ENCODE measurements at regions not wholly inside any gene's neighbourhood (a gene's known extent, or its start where the extent isn't known, plus 50 kb on each side); places are given as distances from the start of the nearest gene placed in this dataset.
"Not testable (repeated sequence)": the region's sequence is repeated elsewhere in the genome, so short reads cannot be mapped to it uniquely, and the experiment has no call there.

GRCh38 chr10:44261296-44261695 is 123.6 kb downstream of the CXCL12 start:
- no peak overlapping the region for H3K9ac ChIP-seq (ENCODE audit: low read length)
- H3K27me3 ChIP-seq (ENCODE audit: control insufficient read depth, insufficient read depth, low read length): no peaks in the 10 kb centered on the region
- H3K27ac ChIP-seq (ENCODE audit: low read depth, low read length): peak overlapping the region; percentile 40
- H3K36me3 ChIP-seq (ENCODE audit: control insufficient read depth, insufficient read depth, low read length): no peaks in the 10 kb centered on the region
- peaks cover 22% of the 10 kb centered on the region for H3K4me1 ChIP-seq (ENCODE audit: control insufficient read depth, insufficient read depth, low read length)
- H3K4me3 ChIP-seq (ENCODE audit: low read length): no peak overlapping the region

- no peak overlapping the region for H3K27ac ChIP-seq (ENCODE audit: low read depth, low read length)
Measured at GRCh38 chr10:44260286-44260928, 124.5 kb downstream of the CXCL12 start.

GRCh38 chr10:44259090-44259874 is 125.6 kb downstream of the CXCL12 start:
- Histone ChIP-seq H3K27ac (ENCODE audit: low read depth, low read length) (no peak overlapping the region), H3K36me3 (ENCODE audit: control insufficient read depth, insufficient read depth, low read length) (no peaks in the 10 kb centered on the region), H3K4me1 (ENCODE audit: control insufficient read depth, insufficient read depth, low read length) (peaks cover 18% of the 10 kb centered on the region), H3K9ac (ENCODE audit: low read length) (no peak overlapping the region), H3K27me3 (ENCODE audit: control insufficient read depth, insufficient read depth, low read length) (no peaks in the 10 kb centered on the region), H3K4me3 (ENCODE audit: low read length) (no peak overlapping the region)

More at GRCh38 chr10:44260286-44260928, 124.5 kb downstream of the CXCL12 start:
- Histone ChIP-seq H3K4me1 (ENCODE audit: control insufficient read depth, insufficient read depth, low read length) (peaks cover 22% of the 10 kb centered on the region), H3K27me3 (ENCODE audit: control insufficient read depth, insufficient read depth, low read length) (no peaks in the 10 kb centered on the region), H3K4me3 (ENCODE audit: low read length) (no peak overlapping the region), H3K36me3 (ENCODE audit: control insufficient read depth, insufficient read depth, low read length) (no peaks in the 10 kb centered on the region), H3K9ac (ENCODE audit: low read length) (no peak overlapping the region)

- Histone ChIP-seq H3K27me3 (ENCODE audit: control insufficient read depth, insufficient read depth, low read length) (no peaks in the 10 kb centered on the region), H3K4me3 (ENCODE audit: low read length) (no peak overlapping the region), H3K9ac (ENCODE audit: low read length) (no peak overlapping the region), H3K4me1 (ENCODE audit: control insufficient read depth, insufficient read depth, low read length) (peaks cover 18% of the 10 kb centered on the region), H3K36me3 (ENCODE audit: control insufficient read depth, insufficient read depth, low read length) (no peaks in the 10 kb centered on the region), H3K27ac (ENCODE audit: low read depth, low read length) (no peak overlapping the region)
Measured at GRCh38 chr10:44258460-44259089, 126.3 kb downstream of the CXCL12 start.

GRCh38 chr10:44258019-44258418 is 126.9 kb downstream of the CXCL12 start:
- H3K27ac ChIP-seq (ENCODE audit: low read depth, low read length): no peak overlapping the region
- H3K9ac ChIP-seq (ENCODE audit: low read length): no peak overlapping the region
- H3K36me3 ChIP-seq (ENCODE audit: control insufficient read depth, insufficient read depth, low read length): no peaks in the 10 kb centered on the region
- H3K4me1 ChIP-seq (ENCODE audit: control insufficient read depth, insufficient read depth, low read length): peaks cover 18% of the 10 kb centered on the region
- H3K4me3 ChIP-seq (ENCODE audit: low read length): no peak overlapping the region
- H3K27me3 ChIP-seq (ENCODE audit: control insufficient read depth, insufficient read depth, low read length): no peaks in the 10 kb centered on the region

- Histone ChIP-seq H3K27ac (ENCODE audit: low read depth, low read length) (no peak overlapping the region), H3K36me3 (ENCODE audit: control insufficient read depth, insufficient read depth, low read length) (no peaks in the 10 kb centered on the region), H3K4me3 (ENCODE audit: low read length) (no peak overlapping the region), H3K9ac (ENCODE audit: low read length) (no peak overlapping the region), H3K4me1 (ENCODE audit: control insufficient read depth, insufficient read depth, low read length) (no peaks in the 10 kb centered on the region), H3K27me3 (ENCODE audit: control insufficient read depth, insufficient read depth, low read length) (no peaks in the 10 kb centered on the region)
Measured at GRCh38 chr10:44253769-44254462, 131.0 kb downstream of the CXCL12 start.

GRCh38 chr10:44252631-44253030 is 132.3 kb downstream of the CXCL12 start:
- not testable (repeated sequence) for H3K4me1 ChIP-seq (ENCODE audit: control insufficient read depth, insufficient read depth, low read length); H3K9ac ChIP-seq (ENCODE audit: low read length); H3K27me3 ChIP-seq (ENCODE audit: control insufficient read depth, insufficient read depth, low read length); H3K36me3 ChIP-seq (ENCODE audit: control insufficient read depth, insufficient read depth, low read length); H3K4me3 ChIP-seq (ENCODE audit: low read length); H3K27ac ChIP-seq (ENCODE audit: low read depth, low read length)

GRCh38 chr10:44249933-44250332 is 135.0 kb downstream of the CXCL12 start:
- H3K4me3 ChIP-seq (ENCODE audit: low read length); H3K27me3 ChIP-seq (ENCODE audit: control insufficient read depth, insufficient read depth, low read length); H3K36me3 ChIP-seq (ENCODE audit: control insufficient read depth, insufficient read depth, low read length); H3K27ac ChIP-seq (ENCODE audit: low read depth, low read length); H3K4me1 ChIP-seq (ENCODE audit: control insufficient read depth, insufficient read depth, low read length); H3K9ac ChIP-seq (ENCODE audit: low read length): not testable (repeated sequence)

- Histone ChIP-seq H3K4me3 (ENCODE audit: low read length) (no peak overlapping the region), H3K4me1 (ENCODE audit: control insufficient read depth, insufficient read depth, low read length) (no peaks in the 10 kb centered on the region), H3K9ac (ENCODE audit: low read length) (no peak overlapping the region), H3K27me3 (ENCODE audit: control insufficient read depth, insufficient read depth, low read length) (no peaks in the 10 kb centered on the region), H3K36me3 (ENCODE audit: control insufficient read depth, insufficient read depth, low read length) (no peaks in the 10 kb centered on the region), H3K27ac (ENCODE audit: low read depth, low read length) (no peak overlapping the region)
Measured at GRCh38 chr10:44249490-44249889, 135.4 kb downstream of the CXCL12 start.

- H3K27ac ChIP-seq (ENCODE audit: low read depth, low read length); H3K4me1 ChIP-seq (ENCODE audit: control insufficient read depth, insufficient read depth, low read length); H3K4me3 ChIP-seq (ENCODE audit: low read length); H3K27me3 ChIP-seq (ENCODE audit: control insufficient read depth, insufficient read depth, low read length); H3K9ac ChIP-seq (ENCODE audit: low read length); H3K36me3 ChIP-seq (ENCODE audit: control insufficient read depth, insufficient read depth, low read length): not testable (repeated sequence)
Measured at GRCh38 chr10:44246700-44247099, 138.2 kb downstream of the CXCL12 start.

- not testable (repeated sequence) for H3K9ac ChIP-seq (ENCODE audit: low read length); H3K27ac ChIP-seq (ENCODE audit: low read depth, low read length); H3K4me1 ChIP-seq (ENCODE audit: control insufficient read depth, insufficient read depth, low read length); H3K4me3 ChIP-seq (ENCODE audit: low read length); H3K36me3 ChIP-seq (ENCODE audit: control insufficient read depth, insufficient read depth, low read length); H3K27me3 ChIP-seq (ENCODE audit: control insufficient read depth, insufficient read depth, low read length)
Measured at GRCh38 chr10:44246287-44246686, 138.6 kb downstream of the CXCL12 start.

GRCh38 chr10:44245601-44245938 is 139.3 kb downstream of the CXCL12 start:
- H3K9ac ChIP-seq (ENCODE audit: low read length): no peak overlapping the region
- no peaks in the 10 kb centered on the region for H3K4me1 ChIP-seq (ENCODE audit: control insufficient read depth, insufficient read depth, low read length)
- no peaks in the 10 kb centered on the region for H3K36me3 ChIP-seq (ENCODE audit: control insufficient read depth, insufficient read depth, low read length)
- no peak overlapping the region for H3K4me3 ChIP-seq (ENCODE audit: low read length)
- no peaks in the 10 kb centered on the region for H3K27me3 ChIP-seq (ENCODE audit: control insufficient read depth, insufficient read depth, low read length)
- no peak overlapping the region for H3K27ac ChIP-seq (ENCODE audit: low read depth, low read length)
